ENCODE measurements at regions not wholly inside any gene's neighbourhood (a gene's known extent, or its start where the extent isn't known, plus 50 kb on each side); places are given as distances from the start of the nearest gene placed in this dataset.

DNA sequence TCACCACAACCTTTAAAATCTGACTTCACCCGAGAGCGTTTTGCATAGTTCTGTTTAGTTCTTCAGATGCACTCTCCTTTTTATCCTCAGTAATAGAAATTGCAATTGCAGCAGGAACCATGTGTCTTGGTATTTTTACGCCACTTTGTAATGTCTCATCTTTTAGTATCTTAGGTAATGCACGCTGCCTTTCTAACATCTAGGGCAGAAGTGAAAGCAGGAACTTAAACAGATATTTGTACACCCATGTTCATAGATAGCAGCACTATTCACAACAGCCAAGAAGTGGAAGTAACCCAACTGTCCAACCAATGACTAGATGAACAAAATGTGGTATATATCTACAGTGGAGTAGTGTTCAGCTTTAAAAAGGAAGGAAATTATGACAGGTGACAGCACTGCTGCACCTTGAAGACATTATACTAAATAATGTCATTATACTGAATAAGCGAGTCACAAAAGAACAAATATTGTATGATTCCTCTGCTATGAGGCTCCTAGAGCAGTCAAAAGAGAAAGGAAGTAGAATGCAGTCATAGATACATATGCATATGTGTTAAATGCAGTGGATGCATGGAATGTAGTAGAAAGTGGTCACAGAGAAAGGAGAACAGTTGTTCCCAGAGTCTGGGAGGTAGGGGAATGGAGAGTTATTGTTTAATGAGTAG lies 105.9 kb upstream of the GJB6 start:
- Histone ChIP-seq H3K9me3 (no peaks in the 10 kb centered on the region), H3K36me3 (no peaks in the 10 kb centered on the region), H3K4me3 (ENCODE audit: low read depth in 1 of 2, low read length in 1 of 2) (no peak overlapping the region), H3K27me3 (no peaks in the 10 kb centered on the region), H3K27ac (no peak overlapping the region), H3K4me1 (ENCODE audit: control insufficient read depth in 1 of 2, insufficient read depth in 1 of 2, low read depth in 1 of 2, low read length in 1 of 2) (no peaks in the 10 kb centered on the region)
- TF ChIP-seq, protein P1, sequence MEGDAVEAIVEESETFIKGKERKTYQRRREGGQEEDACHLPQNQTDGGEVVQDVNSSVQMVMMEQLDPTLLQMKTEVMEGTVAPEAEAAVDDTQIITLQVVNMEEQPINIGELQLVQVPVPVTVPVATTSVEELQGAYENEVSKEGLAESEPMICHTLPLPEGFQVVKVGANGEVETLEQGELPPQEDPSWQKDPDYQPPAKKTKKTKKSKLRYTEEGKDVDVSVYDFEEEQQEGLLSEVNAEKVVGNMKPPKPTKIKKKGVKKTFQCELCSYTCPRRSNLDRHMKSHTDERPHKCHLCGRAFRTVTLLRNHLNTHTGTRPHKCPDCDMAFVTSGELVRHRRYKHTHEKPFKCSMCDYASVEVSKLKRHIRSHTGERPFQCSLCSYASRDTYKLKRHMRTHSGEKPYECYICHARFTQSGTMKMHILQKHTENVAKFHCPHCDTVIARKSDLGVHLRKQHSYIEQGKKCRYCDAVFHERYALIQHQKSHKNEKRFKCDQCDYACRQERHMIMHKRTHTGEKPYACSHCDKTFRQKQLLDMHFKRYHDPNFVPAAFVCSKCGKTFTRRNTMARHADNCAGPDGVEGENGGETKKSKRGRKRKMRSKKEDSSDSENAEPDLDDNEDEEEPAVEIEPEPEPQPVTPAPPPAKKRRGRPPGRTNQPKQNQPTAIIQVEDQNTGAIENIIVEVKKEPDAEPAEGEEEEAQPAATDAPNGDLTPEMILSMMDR (IDR thresholded peaks at IDR 0.05): no peak

DNA sequence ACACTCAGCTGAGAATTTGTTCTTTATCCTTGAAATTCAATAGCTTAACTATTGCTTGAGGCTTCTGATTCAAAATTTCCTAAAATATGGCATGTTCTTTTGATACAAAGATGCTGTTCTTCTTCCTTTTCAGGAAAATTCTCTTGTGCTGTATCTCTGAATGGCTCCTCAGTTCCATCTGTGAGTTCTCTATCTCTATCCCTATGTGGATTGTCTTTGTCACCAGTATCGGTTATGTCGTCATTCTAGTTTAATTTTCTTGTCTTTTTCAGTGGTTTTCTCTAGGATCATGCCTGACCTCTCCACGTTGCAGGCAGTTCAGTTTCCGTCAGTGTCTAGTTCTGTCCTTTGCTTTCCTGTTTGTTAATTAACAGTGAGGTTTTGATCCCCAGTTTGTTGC lies 104.6 kb upstream of the GJB6 start:
- no peaks in the 10 kb centered on the region for H3K36me3 ChIP-seq
- no peaks in the 10 kb centered on the region for H3K9me3 ChIP-seq
- peaks cover 5% of the 10 kb centered on the region for H3K27me3 ChIP-seq
- H3K27ac ChIP-seq: no peak overlapping the region
- H3K4me1 ChIP-seq (ENCODE audit: control insufficient read depth in 1 of 2, insufficient read depth in 1 of 2, low read depth in 1 of 2, low read length in 1 of 2): no peaks in the 10 kb centered on the region
- TF ChIP-seq, protein P1 (IDR thresholded peaks at IDR 0.05): no peak
- H3K4me3 ChIP-seq (ENCODE audit: low read depth in 1 of 2, low read length in 1 of 2): no peak overlapping the region

DNA sequence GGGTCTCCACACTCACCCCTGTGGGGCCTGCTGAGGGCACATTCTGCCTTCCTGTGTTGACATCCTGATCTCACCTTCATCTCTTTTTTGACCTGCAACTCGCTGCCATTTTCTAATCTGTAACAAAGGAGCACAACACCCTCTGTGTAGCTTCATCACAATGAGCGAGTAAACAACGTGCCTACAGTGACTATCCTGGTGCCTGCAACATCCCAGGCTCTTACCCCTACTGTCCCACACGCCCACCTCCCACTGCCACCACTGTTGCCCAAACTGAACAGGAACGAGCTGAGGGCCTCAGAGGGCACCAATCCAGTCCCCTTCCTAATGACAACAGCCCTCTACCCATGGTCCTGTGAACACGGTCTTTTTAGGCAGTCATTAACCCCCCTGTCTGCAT lies 102.2 kb upstream of the GJB6 start:
- Histone ChIP-seq H3K36me3 (no peaks in the 10 kb centered on the region), H3K4me1 (ENCODE audit: control insufficient read depth in 1 of 2, insufficient read depth in 1 of 2, low read depth in 1 of 2, low read length in 1 of 2) (no peaks in the 10 kb centered on the region), H3K27me3 (peaks cover 5% of the 10 kb centered on the region), H3K9me3 (no peaks in the 10 kb centered on the region), H3K4me3 (ENCODE audit: low read depth in 1 of 2, low read length in 1 of 2) (no peak overlapping the region), H3K27ac (no peak overlapping the region)
- TF ChIP-seq, protein P1 (IDR thresholded peaks at IDR 0.05): no peak

DNA sequence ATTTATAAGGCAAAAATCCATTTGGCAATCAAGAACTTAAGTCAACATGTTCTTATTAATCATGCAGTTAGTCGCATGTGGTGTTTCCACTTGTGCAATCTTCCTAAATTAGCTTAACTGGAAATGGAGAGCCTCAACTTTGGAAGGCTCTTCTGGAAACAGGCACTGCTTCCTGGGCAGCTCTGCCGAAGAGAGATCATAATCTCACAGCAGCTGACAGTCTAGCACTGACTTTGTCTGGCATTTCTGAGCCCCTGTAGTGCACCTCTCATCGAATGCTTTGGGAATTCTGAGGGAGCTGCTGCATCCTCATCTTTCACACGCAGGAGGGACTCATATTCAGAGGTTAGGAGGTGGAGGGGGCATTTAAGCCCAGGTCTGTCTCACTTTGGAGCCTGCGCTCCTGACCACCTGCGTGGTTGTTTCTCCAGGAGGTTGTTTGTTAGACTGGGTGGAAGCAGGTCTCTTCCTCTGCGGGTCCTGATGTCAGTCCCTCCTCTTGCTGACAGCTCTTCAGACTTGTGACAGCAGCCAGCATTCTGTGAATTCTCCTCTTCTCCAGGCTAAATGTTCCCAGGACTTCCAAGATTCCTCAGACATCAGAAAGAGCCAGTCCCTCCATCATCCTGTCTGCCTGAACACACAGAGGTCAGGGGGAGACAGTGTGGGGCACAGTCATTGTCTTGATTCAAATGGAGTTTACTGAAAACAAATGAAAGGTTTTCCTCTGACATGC lies 100.4 kb upstream of the GJB6 start:
- Histone ChIP-seq H3K4me3 (ENCODE audit: low read depth in 1 of 2, low read length in 1 of 2) (no peak overlapping the region), H3K4me1 (ENCODE audit: control insufficient read depth in 1 of 2, insufficient read depth in 1 of 2, low read depth in 1 of 2, low read length in 1 of 2) (no peaks in the 10 kb centered on the region), H3K36me3 (no peaks in the 10 kb centered on the region), H3K27ac (no peak overlapping the region), H3K9me3 (no peaks in the 10 kb centered on the region), H3K27me3 (peaks cover 5% of the 10 kb centered on the region)
- TF ChIP-seq, protein P1 (IDR thresholded peaks at IDR 0.05): no peak

DNA sequence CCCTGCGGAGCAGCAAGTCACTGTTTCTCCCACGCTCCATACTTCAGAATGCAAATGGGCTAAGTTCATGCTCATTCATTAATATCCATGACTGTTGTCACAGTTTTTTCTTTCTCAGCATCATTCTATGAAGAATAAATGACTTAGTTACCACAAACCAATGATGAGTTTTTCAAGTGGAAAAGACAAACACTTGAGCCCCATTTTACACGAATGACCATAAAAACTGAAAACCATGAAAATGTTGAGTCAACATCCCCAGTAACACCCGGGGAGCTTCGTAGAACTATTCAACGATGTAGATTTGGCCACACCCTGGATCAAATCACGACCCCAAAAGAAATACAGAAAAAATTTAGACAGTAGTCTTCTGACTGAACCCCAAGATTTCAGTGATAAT lies 99.8 kb upstream of the GJB6 start:
- no peak overlapping the region for H3K27ac ChIP-seq
- no peak overlapping the region for H3K4me3 ChIP-seq (ENCODE audit: low read depth in 1 of 2, low read length in 1 of 2)
- H3K9me3 ChIP-seq: no peaks in the 10 kb centered on the region
- H3K36me3 ChIP-seq: no peaks in the 10 kb centered on the region
- H3K4me1 ChIP-seq (ENCODE audit: control insufficient read depth in 1 of 2, insufficient read depth in 1 of 2, low read depth in 1 of 2, low read length in 1 of 2): no peaks in the 10 kb centered on the region
- TF ChIP-seq, protein P1 (IDR thresholded peaks at IDR 0.05): no peak
- H3K27me3 ChIP-seq: peaks cover 5% of the 10 kb centered on the region
